ENCODE measurements at regions not wholly inside any gene's neighbourhood (a gene's known extent, or its start where the extent isn't known, plus 50 kb on each side); places are given as distances from the start of the nearest gene placed in this dataset.

DNA sequence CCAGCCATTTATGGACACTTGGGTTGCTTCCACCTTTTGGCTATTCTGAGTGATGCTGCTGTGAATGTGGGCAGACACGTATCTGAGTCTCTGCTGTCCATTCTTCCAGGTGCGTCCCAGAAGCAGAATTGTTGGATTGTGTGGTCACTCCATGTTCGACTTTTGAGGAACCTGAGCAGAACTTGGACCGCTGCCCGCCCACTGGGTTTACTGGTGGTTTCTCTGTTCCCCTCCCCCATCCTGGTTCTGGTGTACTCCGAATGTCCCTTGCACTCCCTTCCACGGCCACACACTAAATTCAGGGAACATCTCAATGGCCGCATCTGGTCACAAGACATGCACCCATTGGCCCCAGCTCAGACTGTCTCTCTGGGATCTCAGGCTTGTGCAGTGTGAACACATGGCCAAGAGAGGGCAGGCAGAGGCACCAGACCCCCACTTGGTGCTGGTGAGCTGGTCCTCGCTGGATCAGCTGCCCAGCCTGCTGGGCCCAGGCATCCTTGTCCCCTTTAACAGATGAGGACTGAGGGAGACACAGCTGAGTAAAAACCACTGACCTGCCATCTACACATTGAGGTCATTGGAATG is 565.1 kb downstream of the NPHP4 start:
- no peak for DNase-seq (ENCODE audit: low read depth in 2 of 2)

DNA sequence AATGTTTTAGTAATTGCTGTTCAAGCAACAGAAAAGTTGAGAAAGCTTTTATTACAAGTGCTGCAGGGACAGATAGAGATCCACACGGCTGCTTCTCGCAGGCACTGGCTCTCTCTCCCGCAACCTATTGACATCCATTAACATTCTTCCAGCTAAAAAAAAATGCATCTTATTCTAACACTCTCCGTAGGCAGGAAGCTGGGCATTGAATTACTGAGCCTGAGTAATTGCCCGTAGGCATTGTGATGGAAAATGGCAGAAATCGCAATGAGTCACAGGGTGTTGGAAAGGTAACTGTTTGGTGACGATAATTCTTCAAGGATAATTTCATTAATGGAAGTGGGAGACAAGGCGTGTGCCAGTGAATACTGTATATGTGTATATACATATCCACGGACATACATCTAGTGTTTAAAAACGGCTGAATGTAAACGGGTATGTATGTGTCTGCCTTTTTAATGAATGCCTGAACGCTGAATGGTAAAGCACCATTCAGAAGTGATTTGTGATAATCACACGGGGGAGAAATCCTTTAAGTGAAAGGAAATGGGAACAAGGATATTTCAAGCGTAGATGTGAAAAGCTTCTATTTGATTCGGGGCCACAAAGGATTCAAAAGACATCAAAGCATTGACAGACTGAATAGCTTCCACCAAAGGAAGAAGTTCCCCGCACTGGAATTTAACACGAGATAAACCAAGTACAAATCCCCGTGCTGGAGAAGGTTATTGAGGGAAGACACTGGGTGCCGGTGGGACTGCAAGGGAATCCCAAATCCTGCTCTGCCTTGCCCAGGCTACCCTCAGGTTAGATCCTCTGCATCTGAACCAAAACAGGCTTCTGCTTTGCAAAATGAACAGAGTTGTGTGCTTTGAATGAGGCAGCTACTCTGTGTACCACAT is 567.2 kb downstream of the NPHP4 start:
- DNase-seq (ENCODE audit: low read depth in 2 of 2) = no peak

DNA sequence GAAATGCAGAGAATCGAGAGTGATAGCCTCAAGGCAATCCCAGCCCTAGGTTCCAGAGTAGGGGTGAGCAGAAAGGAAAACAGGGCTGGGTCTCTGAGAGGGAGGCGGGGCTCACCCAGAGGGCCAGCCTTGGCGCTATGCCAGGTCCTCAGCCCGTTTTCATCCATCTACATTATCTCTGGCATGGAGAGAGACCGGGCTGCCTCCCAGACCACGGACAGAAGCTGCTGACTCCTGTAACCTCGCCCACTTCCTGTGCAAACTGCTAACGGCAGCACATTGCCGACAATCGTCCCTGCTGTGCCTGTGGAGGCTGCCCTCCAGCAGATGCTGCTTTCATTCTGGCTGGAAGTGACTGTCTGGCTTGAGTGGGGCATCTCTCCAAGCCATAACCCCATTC is 569.1 kb downstream of the NPHP4 start:
- peak in 1 of 2 experiments; percentile 15 for DNase-seq (ENCODE audit: low read depth in 2 of 2)

DNA sequence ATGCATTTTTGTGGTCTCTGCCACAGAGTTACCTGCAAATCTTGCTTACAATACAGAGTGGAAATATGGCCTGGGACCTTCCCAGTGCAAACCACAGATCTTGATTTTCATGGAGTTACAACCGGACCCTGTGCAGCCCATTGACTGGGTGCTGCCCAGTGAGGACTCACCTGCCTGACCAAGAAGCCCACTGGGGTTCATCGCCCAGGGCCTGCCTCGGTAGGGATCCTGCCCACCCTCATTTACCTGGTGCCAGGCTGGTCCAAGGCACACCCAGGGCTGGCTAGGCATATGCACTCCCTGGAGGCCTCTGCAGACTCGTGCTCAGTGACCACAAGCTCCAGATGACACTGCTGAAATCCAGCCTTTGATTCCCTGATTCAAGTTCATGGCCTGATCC is 572.7 kb downstream of the NPHP4 start:
- DNase-seq (ENCODE audit: low read depth in 2 of 2) = no peak

DNA sequence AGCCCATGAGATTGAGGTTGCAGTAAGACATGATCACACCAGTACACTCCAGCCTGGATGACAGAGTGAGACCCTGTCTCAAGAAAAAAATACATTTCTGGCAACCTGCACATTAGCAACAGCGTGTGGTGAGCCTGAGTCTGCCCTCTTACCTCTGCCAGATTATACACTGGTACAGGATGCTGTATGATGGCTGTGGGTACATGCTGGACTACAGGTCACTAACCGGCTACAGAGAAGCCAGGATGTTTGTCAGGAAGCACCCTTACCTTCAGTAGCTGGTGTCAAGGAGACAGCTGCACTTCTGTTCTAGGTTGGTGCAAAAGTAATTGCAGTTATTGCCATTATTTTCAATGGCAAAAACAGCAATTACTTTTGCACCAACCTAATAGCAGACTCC is 575.7 kb downstream of the NPHP4 start:
- DNase-seq (ENCODE audit: low read depth in 2 of 2) = no peak

GRCh38 chr1:5415606-5416005 is 576.6 kb downstream of the NPHP4 start:
- no peak for DNase-seq (ENCODE audit: low read depth in 2 of 2)

GRCh38 chr1:5410652-5411051 is 581.6 kb downstream of the NPHP4 start:
- DNase-seq (ENCODE audit: low read depth in 2 of 2) = no peak

DNA sequence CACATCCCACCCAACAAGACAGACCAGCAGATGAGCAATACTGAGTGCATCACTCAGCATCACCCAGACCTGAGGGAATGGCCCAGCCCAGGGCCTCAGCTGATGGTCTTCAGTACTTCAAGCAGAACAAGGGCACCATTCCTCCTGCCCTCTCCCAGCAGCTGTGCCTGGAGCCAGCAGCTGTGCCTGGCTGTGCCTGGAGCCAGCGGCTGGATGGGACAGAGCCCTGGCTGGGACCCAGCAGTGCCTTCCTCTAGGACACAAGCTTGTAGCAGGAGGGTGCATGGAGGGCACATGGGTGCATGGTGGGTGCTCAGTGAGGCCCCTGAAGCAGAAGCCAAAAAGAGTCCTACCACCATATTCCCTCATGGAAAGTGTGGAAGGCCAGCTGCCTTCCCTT is 583.8 kb downstream of the NPHP4 start:
- DNase-seq (ENCODE audit: low read depth in 2 of 2) = no peak

- DNase-seq (ENCODE audit: low read depth in 2 of 2) = no peak
Measured at GRCh38 chr1:5405263-5405662, 587.0 kb downstream of the NPHP4 start.

DNA sequence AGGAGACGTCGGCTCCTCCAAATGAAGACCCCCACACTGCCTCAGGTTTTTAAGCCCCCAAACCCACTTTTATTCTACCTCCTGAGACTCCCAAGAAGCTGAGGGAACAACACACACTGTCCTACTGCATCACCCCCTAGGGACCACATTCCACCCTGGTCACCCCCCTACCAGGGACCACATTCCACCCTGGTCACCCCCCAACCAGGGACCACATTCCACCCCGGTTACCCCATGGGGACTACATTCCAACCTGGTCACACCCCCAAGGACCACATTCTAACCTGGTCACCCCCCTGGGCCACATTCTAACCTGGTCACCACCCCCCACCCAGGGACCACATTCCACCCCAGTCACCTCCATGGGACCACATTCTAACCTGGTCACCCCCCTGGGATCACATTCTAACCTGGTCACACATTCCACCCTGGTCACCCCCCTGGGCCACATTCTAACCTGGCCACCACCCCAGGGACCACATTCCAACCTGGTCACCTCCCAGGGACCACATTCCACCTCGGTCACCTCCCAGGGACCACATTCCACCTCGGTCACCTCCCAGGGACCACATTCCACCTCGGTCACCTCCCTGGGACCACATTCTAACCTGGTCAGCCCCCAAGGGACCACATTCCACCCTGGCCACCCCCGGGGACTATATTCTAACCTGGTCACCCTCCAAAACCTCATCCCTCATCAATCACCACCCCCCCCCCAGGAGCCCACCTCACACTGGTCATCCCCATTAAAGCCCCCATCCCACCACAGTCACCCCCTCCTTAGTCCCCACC is 587.6 kb downstream of the NPHP4 start:
- no peak for DNase-seq (ENCODE audit: low read depth in 2 of 2)

- no peak for DNase-seq (ENCODE audit: low read depth in 2 of 2)
Measured at GRCh38 chr1:5403935-5404334, 588.3 kb downstream of the NPHP4 start.

DNA sequence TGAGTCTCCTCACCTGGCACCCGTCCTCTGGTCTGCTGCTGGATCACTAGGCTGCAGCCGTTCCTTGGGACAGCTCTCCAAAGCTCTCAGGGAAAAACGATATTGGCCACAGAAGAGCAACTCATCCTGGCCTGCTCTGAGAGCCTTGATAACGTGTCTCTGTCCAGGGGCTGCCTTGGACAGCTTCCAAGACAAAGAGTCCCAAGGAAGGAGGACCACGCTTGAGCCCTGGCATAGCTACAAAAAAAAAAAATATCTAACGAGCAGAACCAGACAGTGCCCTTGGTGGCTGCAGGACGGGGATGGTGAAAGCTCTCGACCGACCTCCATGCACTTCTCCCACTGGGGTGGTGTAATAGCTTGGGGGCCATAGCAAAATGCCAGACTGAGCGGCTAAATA is 589.6 kb downstream of the NPHP4 start:
- DNase-seq (ENCODE audit: low read depth in 2 of 2) = no peak

DNA sequence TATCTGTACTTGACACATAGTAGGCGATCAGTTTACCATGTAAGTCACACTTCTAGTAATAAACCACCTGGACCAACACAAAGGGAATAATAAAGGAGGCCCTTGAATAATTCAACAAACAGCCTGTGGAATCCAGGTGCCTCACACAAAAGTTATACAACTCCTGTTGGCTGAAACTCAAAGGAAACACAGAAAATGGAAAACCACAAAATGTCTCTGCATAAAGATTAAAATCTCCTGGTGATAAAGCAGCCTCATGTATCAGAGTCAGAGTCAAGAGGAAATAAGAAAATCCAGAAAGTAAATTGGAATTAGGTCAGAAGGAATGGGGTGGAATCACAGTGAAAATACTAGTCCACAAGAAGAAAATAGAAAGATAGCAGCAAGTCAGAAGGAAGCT is 592.5 kb downstream of the NPHP4 start:
- no peak for DNase-seq (ENCODE audit: low read depth in 2 of 2)

GRCh38 chr1:5396593-5396992 is 595.6 kb downstream of the NPHP4 start:
- DNase-seq (ENCODE audit: low read depth in 2 of 2) = no peak

GRCh38 chr1:5394111-5394510 is 598.1 kb downstream of the NPHP4 start:
- DNase-seq (ENCODE audit: low read depth in 2 of 2) = no peak

DNA sequence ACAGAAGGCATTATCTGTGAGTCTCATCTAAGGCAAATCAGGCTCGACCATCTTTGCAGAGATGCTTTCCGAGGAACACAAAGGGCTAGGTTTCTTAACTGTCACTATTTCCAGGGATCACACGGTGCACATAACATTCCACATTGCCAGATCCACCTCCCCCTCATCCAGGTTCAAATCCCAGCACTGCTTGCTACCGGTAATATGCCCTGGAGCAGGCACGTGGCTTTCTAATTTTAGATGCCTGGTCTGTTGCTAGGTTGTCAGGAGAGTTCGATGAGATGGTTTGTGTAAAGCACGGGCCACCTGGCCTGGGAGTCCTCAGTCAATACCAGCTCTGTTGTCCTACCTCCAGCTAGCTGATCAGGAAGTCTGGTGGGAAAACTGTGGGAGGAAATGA is 598.6 kb downstream of the NPHP4 start:
- no peak for DNase-seq (ENCODE audit: low read depth in 2 of 2)

- DNase-seq (ENCODE audit: low read depth in 2 of 2) = no peak
Measured at GRCh38 chr1:5393146-5393545, 599.1 kb downstream of the NPHP4 start.

- no peak for DNase-seq (ENCODE audit: low read depth in 2 of 2)
Measured at GRCh38 chr1:5391725-5392124, 600.5 kb downstream of the NPHP4 start.

DNA sequence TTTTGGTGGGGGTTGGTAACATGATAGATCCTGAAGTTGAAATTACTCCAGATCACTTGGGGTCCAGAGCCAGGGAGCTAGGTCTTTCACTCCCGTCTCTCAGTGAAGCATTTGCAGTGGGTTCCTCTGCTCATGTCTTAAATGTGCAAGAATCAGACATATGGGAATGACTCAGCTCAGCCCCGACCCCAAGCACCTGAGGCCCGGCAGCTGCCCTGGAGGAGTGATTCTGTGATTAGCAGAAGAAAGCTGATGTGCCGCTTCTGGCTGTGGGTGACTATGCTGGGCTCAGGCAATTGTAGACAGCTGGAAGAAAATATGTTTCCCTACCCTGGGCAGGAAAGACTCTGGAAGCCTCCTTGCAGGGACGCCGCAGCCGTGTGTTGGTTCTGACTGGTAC is 601.7 kb downstream of the NPHP4 start:
- DNase-seq (ENCODE audit: low read depth in 2 of 2) = no peak

- no peak for DNase-seq (ENCODE audit: low read depth in 2 of 2)
Measured at GRCh38 chr1:5389101-5389885, 602.9 kb downstream of the NPHP4 start.

DNA sequence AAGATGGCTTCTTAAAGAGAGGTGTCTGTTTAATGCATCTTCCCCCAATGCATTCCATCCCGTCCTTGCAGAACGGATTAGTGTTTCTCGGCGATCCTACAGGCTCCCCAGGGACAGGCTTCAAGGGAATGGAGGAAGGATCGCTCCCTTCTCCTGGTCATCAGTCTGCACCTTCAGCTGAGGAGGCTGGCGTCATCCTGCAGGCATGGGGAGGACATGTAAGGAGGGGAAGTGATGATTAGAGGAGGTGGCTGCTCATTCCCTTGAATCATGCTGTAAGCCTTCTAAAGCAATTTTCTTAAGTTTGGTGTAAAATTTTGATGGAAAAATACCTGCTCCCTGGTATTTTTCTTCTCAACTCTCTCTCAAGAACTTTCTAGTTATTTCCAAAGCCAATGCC is 603.6 kb downstream of the NPHP4 start:
- DNase-seq (ENCODE audit: low read depth in 2 of 2) = no peak

- DNase-seq (ENCODE audit: low read depth in 2 of 2) = no peak
Measured at GRCh38 chr1:5386371-5386770, 605.9 kb downstream of the NPHP4 start.

Data from stimulated activated CD4-positive, alpha-beta T cell treated with anti-CD3 and anti-CD28 coated beads, Interleukin-12 subunit alpha, Interleukin-12 subunit beta, amount 100 ng/mL, for 24 hours (primary cell).